Endometrium (tissue), 2 donors: ENCODE measurements at regions not wholly inside any gene's neighbourhood (a gene's known extent, or its start where the extent isn't known, plus 50 kb on each side); places are given as distances from the start of the nearest gene placed in this dataset.

Experiments used
- FAIRE-seq: peaks from 2 replicates; lab custom pipeline; 2012; peaks lifted over from hg19 to GRCh38; lab: Jason Lieb, UNC
- donor health status: control.
- donor health status: control.

DNA sequence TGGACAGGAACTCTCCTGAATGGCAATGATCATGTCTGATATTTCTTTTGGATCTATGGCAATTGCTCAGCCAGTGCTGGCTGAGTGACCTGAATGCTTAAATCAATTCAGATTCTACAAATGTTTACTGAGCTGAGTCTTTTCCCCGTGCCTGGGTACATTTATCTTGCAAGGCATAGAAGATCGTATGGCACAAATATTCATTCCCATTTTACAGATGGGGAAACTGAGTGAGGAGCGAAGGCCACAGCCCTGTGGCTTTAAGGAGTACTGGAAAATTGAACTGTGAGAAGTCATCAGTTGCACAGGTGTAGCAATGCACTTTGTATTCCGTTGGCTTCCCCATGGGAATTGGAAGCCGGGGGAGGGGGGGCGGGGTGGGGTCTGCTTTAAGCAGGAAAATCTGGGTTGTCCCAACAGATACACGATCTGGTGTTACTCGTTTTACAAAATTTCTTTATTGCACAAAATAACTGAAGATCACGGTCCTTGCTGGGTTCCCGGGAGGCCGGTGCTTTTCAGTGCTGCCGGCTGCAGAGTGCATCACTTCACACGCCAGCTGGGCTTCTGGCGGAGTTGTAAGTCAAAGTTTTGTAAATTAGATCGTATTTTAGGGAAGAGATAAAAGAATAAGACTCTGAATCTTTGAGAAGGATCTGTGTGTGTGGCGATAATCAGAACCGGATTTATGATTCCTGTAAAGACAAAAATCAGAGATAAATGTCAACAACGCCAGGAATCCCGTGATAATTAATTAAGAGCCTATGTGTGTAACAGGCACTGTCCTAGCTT lies 75.0 kb upstream of the MAP1LC3B2 start:
- FAIRE-seq = peak; percentile 99

- no peak for FAIRE-seq
Observed at GRCh38 chr12:116484807-116485206, 74.4 kb upstream of the MAP1LC3B2 start.

- no peak for FAIRE-seq
Observed at GRCh38 chr12:116489116-116489515, 70.1 kb upstream of the MAP1LC3B2 start.

DNA sequence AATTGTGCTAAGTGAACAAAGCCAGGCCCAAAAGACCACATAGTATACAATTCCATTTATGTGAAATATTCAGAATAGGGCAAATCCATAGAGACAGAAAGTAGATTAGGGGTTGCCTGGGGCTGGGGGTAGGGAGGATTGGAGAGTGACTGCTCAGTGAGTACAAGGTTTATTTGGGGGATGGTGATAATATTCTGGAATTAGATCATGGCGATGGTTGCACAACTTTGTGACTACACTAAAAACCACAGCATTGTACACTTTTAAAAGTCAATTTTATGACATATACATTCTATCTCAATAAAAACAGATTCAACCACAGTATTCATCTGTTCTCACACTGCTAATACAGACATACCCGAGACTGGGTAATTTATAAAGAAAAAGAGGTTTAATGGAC lies 68.7 kb upstream of the MAP1LC3B2 start:
- no peak for FAIRE-seq

- FAIRE-seq = no peak
Observed at GRCh38 chr12:116492703-116493324, 66.4 kb upstream of the MAP1LC3B2 start.

DNA sequence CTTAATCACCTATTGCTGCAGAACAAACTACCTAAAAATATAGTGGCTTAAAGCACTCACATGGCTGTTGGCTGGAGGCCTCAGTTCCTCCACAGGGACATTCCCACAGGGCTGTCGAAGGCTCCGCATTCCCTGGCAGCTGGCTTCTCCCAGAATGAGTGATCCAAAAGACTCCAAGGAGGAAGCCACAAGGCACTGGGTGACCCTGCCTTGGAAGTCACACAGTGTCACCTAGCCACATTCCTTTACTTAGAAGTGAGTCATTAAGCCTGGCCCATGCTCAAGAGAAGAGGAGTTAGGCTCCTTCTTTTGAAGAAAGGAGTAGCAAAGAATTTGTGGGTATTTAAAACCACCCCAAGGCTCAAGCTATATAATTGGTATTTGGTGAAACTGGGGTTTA lies 63.9 kb upstream of the MAP1LC3B2 start:
- no peak for FAIRE-seq

DNA sequence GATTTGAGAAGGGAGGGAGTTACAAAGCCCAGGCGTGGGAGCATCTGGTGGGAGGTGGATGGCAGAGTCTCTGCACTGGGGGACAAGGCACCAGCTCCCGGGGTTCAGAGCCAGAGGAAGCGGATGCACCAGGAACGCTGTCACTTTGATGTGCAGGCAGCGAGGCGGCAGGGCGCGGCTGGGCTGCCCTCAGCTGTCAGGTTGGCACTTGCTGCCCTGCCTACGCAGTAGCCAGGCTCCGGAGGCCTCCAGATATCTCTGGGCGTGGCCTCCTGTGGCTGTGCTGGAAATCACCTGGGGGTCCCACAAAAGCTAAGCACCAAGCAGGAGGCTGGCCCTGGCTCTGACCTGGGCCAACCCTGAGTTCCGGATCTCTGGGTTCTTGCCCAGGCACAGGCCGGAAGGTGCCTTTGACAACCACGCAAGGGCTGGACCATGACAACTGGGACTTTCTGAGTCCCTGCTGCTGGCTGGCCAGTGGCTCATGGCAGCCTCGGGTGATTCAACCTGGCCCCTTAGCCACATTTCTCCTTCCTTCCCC lies 62.1 kb upstream of the MAP1LC3B2 start:
- no peak for FAIRE-seq

DNA sequence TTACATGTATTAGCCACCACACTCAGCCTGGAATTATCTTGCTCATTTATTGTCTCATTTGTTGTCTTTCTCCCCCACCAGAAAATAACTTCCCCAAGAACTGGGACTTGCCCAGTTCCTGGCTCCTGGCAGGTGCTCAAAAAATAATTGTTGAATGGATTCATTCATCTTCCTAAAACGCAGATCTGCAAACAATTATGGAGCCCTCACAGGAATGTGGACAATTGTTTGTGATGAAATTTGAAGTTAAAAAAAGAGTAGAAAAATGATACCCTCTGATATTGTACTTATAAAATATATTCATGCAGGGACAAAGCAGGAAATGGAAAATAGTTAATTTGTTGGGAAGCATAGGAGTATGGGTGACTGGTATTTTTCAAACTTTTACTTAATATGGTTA lies 60.7 kb upstream of the MAP1LC3B2 start:
- FAIRE-seq = peak; percentile 23

DNA sequence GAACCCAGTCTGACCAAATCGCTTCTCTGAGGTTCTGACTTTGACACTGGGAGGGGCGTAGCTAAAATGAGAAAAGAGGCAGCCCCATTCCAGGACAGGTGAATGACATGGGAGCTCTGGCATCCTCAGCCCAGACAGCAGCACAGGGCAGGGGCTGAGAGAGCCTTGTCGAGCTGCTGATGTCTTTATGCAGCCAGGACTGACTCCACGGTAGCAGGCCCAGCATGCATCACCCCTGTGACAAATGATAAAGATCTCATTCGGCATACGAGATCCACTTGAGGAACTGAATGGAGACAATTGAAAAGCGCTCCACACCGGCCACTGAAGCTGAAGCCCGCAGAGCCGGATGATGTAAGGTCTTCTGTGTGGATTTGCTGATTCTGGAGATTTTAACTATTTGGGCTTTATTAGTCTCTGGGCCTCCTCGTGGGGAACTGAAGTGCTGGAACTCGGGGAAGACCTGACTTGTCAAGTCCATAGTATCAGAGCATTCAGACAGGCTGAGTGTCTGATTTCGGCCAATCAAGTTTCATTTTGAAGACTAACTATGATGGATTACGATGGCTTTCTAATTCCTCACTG lies 56.9 kb upstream of the MAP1LC3B2 start:
- no peak for FAIRE-seq

GRCh38 chr12:116502989-116503496 lies 56.1 kb upstream of the MAP1LC3B2 start:
- FAIRE-seq = no peak

- FAIRE-seq = no peak
Observed at GRCh38 chr12:116504438-116504837, 54.7 kb upstream of the MAP1LC3B2 start.

GRCh38 chr12:116506697-116507064 lies 52.5 kb upstream of the MAP1LC3B2 start:
- no peak for FAIRE-seq

- FAIRE-seq = no peak
Observed at GRCh38 chr12:116508145-116509121, 50.7 kb upstream of the MAP1LC3B2 start.
